Psoas muscle (tissue), 7 donors: ENCODE measurements at regions not wholly inside any gene's neighbourhood (a gene's known extent, or its start where the extent isn't known, plus 50 kb on each side); places are given as distances from the start of the nearest gene placed in this dataset.
"Not testable (repeated sequence)": the region's sequence is repeated elsewhere in the genome, so short reads cannot be mapped to it uniquely, and the experiment has no call there.

Experiments used
- ATAC-seq, 4 donors: fragments of 200-7000 bp; cut with Tn5 transposase; one replicate each; pipeline ENCODE4 v1.9.1; 2020; ENCODE audit warnings: moderate library complexity in 3 of 4, mild to moderate bottlenecking in 2 of 4
- DNase-seq, 2 donors: peaks; one replicate each; pipeline ENCODE4 v3.0.0-alpha.2; 2020
- H3K27ac ChIP-seq: fragments of 200-600 bp; one replicate; pipeline ENCODE4 v1.8.0; 2022
- H3K27me3 ChIP-seq, 3 donors: fragments of 200-600 bp in 1 of 3; one replicate each; pipeline versions ENCODE4 v1.6.1 to v1.8.0; 2013 to 2022; ENCODE audit warnings: low read length in 2 of 3, mild to moderate bottlenecking in 2 of 3, moderate library complexity in 1 of 3; ENCODE audit not compliant: insufficient read depth in 3 of 3
- H3K36me3 ChIP-seq, 2 donors: fragments of 200-600 bp in 1 of 2; one replicate each; pipeline versions ENCODE4 v1.6.1 to v1.8.0; 2013 to 2022; ENCODE audit warnings: low read depth in 1 of 2, mild to moderate bottlenecking in 1 of 2, moderate library complexity in 1 of 2; ENCODE audit not compliant: insufficient read depth in 1 of 2
- H3K4me1 ChIP-seq: fragments of 200-600 bp; one replicate; pipeline ENCODE4 v1.8.0; 2022
- H3K4me3 ChIP-seq: fragments of 200-600 bp; one replicate; pipeline ENCODE4 v1.8.0; 2022; ENCODE audit warnings: mild to moderate bottlenecking
- H3K9me3 ChIP-seq: fragments of 200-600 bp; one replicate; pipeline ENCODE4 v1.8.0; 2022
- CTCF ChIP-seq: fragments of 200-600 bp; IDR thresholded peaks from one replicate; pipeline ENCODE4 v1.8.0; 2022; ENCODE audit warnings: antibody characterized with exemption
- WGBS, 3 donors: extraction: QIAGEN DNeasy Blood & Tissue Kit; methylation state at CpG; one replicate each; pipeline versions ENCODE4 v1.1.6 to v1.1.7; 2013; 5-methylcytosine and 5-hydroxymethylcytosine counted together
- intact Hi-C, 2 donors: fragments of 100-400 bp; cut with DNase I; formaldehyde crosslinking; loops; one replicate each; pipeline versions ENCODE4 v1.11.0 to v1.14.2; 2022
- donor health status: healthy with polysubstance abuse.
- donor health status: DM: no; HTN: no; CAD: no; lungs with moderate emphysema.
- donor health status: Bipolar disorder and iron deficiency.
- donor health status: healthy.
- donor health status: DM: yes; HTN: yes; CAD: no.
- donor health status: DM: no; HTN: no; CAD: no.
- donor health status: DM: yes; HTN: yes; CAD: no.

- ATAC-seq, result no peak
- TF ChIP-seq CTCF, result no peak
- H3K36me3 ChIP-seq, result no peaks in the 10 kb centered on the region
- 84 to 89% (median 88%) methylated on average over 4 of the region's 4 CpGs for WGBS, 3 donors
- no peak for DNase-seq
- no peaks in the 10 kb centered on the region for H3K9me3 ChIP-seq
- no peak overlapping the region for H3K4me3 ChIP-seq
- peaks cover 16% of the 10 kb centered on the region for H3K4me1 ChIP-seq
- H3K27ac ChIP-seq, result no peak overlapping the region
- intact Hi-C loops, result no loop called here
- no peaks in the 10 kb centered on the region for H3K27me3 ChIP-seq
These were observed 100.3 kb downstream of the SEC16B start for GRCh38 chr1:177869586-177869985.

- H3K36me3 ChIP-seq, intact Hi-C loops, DNase-seq, H3K9me3 ChIP-seq, H3K27me3 ChIP-seq, H3K27ac ChIP-seq, H3K4me3 ChIP-seq, ATAC-seq: not testable (repeated sequence)
- H3K4me1 ChIP-seq, result peaks cover 16% of the 10 kb centered on the region
These were observed 100.8 kb downstream of the SEC16B start for GRCh38 chr1:177869011-177869410.

GRCh38 chr1:177865807-177866206 is 104.1 kb downstream of the SEC16B start:
- ATAC-seq, result peak in 2 of 4 donors; percentile 51 to 64
- peak overlapping the region; percentile 43 for H3K27ac ChIP-seq
- TF ChIP-seq CTCF, result no peak

GRCh38 chr1:177864538-177865305 is 105.1 kb downstream of the SEC16B start:
- no peaks in the 10 kb centered on the region for H3K9me3 ChIP-seq
- H3K36me3 ChIP-seq, result no peaks in the 10 kb centered on the region
- DNase-seq (no peak), ATAC-seq (peak in 1 of 4 donors; percentile 50)
- H3K27me3 ChIP-seq, result no peaks in the 10 kb centered on the region
- H3K27ac ChIP-seq, result no peak overlapping the region
- H3K4me3 ChIP-seq, result no peak overlapping the region
- WGBS, 3 donors, result 15 to 29% (median 24%) methylated on average over 2 of the region's 2 CpGs
- TF ChIP-seq CTCF, result no peak
- peaks cover 16% of the 10 kb centered on the region for H3K4me1 ChIP-seq
- intact Hi-C loops, result no loop called here

More at GRCh38 chr1:177865807-177866206, 104.1 kb downstream of the SEC16B start:
- 37 to 63% (median 40%) methylated on average over 3 of the region's 3 CpGs for WGBS, 3 donors
- no peaks in the 10 kb centered on the region for H3K36me3 ChIP-seq
- no peak for DNase-seq
- H3K27me3 ChIP-seq, result no peaks in the 10 kb centered on the region
- intact Hi-C loops, result no loop called here
- H3K4me3 ChIP-seq, result no peak overlapping the region
- no peaks in the 10 kb centered on the region for H3K9me3 ChIP-seq
- peaks cover 16% of the 10 kb centered on the region for H3K4me1 ChIP-seq

GRCh38 chr1:177863796-177864195 is 106.1 kb downstream of the SEC16B start:
- intact Hi-C loops, result no loop called here
- peaks cover 16% of the 10 kb centered on the region for H3K4me1 ChIP-seq
- no peak for ATAC-seq
- DNase-seq, result no peak
- H3K27me3 ChIP-seq, result no peaks in the 10 kb centered on the region
- no peak overlapping the region for H3K27ac ChIP-seq
- no peak overlapping the region for H3K4me3 ChIP-seq
- WGBS, 3 donors, result 70 to 81% (median 73%) methylated on average over 4 of the region's 4 CpGs
- H3K9me3 ChIP-seq, result no peaks in the 10 kb centered on the region
- TF ChIP-seq CTCF, result no peak
- no peaks in the 10 kb centered on the region for H3K36me3 ChIP-seq
